ENCODE measurements at regions not wholly inside any gene's neighbourhood (a gene's known extent, or its start where the extent isn't known, plus 50 kb on each side); places are given as distances from the start of the nearest gene placed in this dataset.

DNA sequence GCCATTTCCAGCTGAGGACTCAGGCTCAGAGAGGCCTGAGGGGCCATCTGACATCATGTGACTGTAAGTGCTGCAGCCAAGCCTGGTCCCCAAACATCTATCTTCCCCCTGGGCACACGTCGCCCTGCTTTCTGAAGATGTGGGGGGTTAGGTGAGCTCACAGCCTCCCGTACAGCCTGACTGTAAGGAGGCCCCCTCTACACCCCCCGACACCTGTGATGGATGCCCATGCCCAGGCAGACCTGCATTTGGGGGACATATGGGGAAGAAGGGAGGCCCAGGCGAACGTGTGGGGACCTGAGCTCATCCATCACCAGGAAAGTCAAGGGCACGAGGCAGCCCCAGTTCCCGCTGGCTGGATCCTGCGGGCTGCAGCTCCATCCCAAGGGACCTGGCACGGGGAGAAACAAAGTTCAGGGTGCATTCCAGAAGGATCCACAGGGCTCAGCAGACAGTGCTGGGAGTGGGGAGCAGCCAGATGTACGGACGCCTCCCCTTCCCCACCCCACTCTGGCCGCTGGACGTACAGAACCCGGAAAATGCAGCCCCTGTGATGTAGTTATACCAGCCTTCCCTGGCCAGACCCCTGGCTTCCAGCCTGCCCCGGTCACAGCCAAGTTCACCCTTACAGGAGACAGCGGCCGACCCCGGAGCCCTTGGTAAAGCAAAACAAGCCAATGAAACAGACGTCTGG, 1431.4 kb downstream of the BRD1 start:
- no peak for TF ChIP-seq POLR2AphosphoS5 (IDR thresholded peaks at IDR 0.05)
- TF ChIP-seq, protein P1, sequence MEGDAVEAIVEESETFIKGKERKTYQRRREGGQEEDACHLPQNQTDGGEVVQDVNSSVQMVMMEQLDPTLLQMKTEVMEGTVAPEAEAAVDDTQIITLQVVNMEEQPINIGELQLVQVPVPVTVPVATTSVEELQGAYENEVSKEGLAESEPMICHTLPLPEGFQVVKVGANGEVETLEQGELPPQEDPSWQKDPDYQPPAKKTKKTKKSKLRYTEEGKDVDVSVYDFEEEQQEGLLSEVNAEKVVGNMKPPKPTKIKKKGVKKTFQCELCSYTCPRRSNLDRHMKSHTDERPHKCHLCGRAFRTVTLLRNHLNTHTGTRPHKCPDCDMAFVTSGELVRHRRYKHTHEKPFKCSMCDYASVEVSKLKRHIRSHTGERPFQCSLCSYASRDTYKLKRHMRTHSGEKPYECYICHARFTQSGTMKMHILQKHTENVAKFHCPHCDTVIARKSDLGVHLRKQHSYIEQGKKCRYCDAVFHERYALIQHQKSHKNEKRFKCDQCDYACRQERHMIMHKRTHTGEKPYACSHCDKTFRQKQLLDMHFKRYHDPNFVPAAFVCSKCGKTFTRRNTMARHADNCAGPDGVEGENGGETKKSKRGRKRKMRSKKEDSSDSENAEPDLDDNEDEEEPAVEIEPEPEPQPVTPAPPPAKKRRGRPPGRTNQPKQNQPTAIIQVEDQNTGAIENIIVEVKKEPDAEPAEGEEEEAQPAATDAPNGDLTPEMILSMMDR (IDR thresholded peaks at IDR 0.05 in 8 of 11, conservative IDR thresholded peaks at IDR 0.05 in 3 of 11), result no peak
- no peak for TF ChIP-seq POLR2A (IDR thresholded peaks at IDR 0.05)

All from spleen (tissue), 7 donors.